HG03575 (cell line): ENCODE measurements at regions not wholly inside any gene's neighbourhood (a gene's known extent, or its start where the extent isn't known, plus 50 kb on each side); places are given as distances from the start of the nearest gene placed in this dataset.
"Not testable (repeated sequence)": the region's sequence is repeated elsewhere in the genome, so short reads cannot be mapped to it uniquely, and the experiment has no call there.

Experiments used
- ATAC-seq: cut with Tn5 transposase; IDR thresholded peaks from one replicate; pipeline ENCODE4 v1.9.1; 2021; ENCODE audit not compliant: unreplicated experiment, insufficient number of reproducible peaks, low FRiP score; ENCODE audit errors: extremely low read depth

GRCh38 chr7:113504691-113505090, 386.3 kb upstream of the SMIM30 start:
- no peak for ATAC-seq

- no peak for ATAC-seq
Observed at GRCh38 chr7:113504142-113504541, 385.8 kb upstream of the SMIM30 start.

DNA sequence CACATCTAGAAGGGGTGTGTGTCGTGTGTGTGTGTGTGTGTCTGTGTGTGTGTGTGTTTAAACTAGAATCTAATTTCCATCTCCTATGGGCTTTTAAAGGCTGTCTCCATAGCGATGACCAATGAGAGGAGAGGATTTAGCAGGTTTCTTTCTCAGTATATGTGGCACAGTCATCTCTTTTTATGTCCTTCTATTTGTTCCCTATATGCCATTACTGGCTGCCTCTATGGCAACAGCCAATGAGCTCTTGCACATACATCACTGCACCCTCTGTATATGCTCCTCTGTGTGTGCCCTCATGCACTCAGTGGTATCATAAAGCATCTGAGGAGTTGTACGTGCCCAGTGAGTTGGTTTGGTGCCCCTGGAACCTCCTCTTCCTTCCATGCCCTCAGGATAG, 378.2 kb upstream of the SMIM30 start:
- not testable (repeated sequence) for ATAC-seq

GRCh38 chr7:113494797-113495566, 376.6 kb upstream of the SMIM30 start:
- ATAC-seq, result not testable (repeated sequence)

GRCh38 chr7:113491305-113491704, 373.0 kb upstream of the SMIM30 start:
- no peak for ATAC-seq

DNA sequence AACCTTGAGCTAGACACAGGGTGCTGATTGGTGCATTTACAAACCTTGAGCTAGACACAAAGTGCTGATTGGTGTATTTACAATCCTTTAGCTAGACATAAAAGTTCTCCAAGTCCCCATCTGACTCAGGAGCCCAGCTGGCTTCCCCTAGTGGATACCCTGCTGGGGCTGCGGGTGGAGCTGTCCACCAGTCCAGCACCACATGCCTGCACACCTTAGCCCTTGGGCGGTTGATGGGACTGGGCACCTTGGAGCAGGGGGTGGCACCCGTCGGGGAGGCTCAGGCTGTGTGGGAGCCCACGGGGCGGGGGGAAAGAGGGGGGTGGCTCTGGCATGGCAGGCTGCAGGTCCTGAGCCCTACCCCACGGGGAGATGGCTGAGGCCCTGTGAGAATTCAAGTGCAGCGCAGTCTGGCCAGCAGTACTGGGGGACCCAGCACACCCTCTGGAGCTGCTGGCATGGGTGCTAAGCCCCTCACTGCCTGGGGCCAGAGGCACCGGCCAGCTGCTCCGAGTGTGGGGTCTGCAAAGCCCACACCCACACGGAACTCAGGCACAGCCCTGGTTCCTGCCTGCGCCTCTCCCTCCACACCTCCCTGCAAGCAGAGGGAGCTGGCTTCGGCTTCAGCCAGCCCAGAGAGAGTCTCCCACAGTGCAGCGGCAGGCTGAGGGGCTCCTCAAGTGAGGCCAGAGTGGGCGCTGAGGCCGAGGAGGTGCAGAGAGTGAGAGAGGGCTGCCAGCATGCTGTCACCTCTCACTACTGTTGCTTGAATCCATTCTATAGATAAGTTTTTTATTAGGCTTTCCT, 369.8 kb upstream of the SMIM30 start:
- ATAC-seq, result no peak

GRCh38 chr7:113486548-113486947, 368.2 kb upstream of the SMIM30 start:
- no peak for ATAC-seq

- ATAC-seq, result no peak
Observed at GRCh38 chr7:113483657-113484056, 365.3 kb upstream of the SMIM30 start.

GRCh38 chr7:113480537-113480936, 362.2 kb upstream of the SMIM30 start:
- ATAC-seq, result no peak

DNA sequence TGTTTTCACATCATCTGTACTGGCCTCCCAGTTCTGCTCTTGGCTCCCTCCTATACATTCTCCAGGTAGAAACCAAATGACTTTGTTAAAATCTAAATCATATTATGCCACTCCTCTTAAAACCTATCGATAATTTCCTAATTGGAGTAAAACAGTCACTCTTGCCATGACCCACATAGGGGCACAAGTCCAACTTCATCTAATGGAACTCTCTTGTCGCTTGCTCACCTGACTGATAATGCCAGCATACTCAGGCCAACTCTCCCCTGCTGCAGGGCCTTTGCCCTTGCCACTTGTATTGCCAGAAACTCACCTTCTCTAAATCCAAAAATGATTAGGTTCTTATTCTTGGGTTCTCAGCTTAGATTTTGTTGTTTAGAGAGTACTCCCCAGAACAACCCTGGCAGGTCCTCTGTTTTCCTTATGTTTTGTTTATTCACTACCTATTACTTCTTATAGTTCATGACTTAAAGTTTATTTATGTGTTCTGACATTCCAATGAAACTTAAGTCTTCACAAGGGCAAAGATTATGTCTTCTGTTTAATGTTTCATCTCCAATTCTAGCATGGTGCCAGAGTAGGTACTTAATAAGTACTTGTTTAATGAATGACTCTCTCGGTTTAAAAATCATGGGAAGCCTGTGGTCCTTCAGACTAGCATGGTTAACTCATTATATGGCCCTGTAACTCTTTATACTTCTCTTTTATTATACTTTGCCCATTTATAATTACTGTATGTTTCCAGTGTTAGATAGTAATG, 345.9 kb upstream of the SMIM30 start:
- no peak for ATAC-seq

- no peak for ATAC-seq
Observed at GRCh38 chr7:113460067-113460466, 341.7 kb upstream of the SMIM30 start.

- ATAC-seq, result no peak
Observed at GRCh38 chr7:113456533-113456932, 338.2 kb upstream of the SMIM30 start.

DNA sequence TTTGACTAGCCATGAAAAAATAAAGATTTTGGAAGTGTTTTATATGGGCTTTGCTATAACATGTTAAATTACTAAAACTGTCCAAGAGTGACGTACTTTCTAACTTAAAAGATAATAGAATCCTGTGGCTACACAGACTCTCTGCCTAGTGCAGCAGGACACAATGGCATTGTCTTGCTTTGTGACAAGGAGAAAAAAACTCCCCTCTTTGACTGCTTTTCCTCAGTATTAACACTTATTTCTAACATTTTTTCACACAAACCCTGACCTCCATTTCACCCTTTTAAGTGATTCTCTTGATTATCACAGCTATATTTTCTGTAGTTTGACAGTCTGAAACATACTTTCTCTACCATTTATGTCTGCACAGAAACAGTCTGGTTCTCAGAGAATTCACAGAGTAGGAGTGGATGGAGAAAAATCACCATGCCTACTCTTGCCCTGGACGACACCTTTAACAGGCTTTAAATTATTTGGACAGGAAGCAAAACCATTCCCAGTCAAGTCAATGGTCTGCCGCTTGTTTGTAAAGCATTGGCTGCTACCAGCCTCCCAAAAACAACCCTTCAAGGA, 336.3 kb upstream of the SMIM30 start:
- ATAC-seq, result no peak

DNA sequence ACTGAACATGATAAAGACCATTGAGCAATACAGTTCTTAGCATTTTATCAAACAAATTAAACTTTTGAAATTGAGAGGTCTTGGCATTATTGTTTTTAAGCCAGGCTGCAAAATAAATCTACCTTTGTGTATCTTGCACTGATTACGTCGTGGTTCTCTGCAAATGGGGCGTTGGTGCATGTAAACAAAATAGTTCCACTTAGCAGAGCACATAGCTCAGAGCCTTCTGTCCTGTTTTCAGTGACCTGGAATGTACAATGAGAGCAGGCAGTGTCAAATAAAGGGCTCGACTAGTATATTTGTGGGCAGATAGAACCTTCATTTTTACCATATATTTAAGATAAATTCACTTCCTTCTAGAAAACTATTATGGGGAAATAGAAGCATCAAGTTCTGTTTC, 333.9 kb upstream of the SMIM30 start:
- no peak for ATAC-seq

GRCh38 chr7:113446791-113447190, 328.4 kb upstream of the SMIM30 start:
- no peak for ATAC-seq

DNA sequence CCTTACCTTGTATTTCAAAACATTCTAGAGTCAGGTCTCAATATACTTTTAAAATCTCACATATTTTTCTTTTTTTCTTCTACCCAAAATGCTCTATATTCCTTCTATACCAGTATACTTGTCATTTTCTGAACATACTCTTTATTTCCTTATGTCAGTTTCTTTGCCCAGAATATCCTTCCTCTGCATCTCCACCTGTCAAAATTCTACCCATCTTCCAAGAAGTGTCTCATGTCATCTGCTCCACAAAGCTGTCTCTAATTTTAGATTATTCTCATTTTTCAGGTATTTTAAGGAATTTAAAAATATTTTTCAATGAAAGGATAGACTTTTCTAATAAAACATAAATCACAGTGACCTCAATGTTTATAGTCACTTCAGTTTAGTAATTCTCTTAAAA, 328.0 kb upstream of the SMIM30 start:
- ATAC-seq, result no peak

- ATAC-seq, result no peak
Observed at GRCh38 chr7:113444261-113444660, 325.9 kb upstream of the SMIM30 start.

DNA sequence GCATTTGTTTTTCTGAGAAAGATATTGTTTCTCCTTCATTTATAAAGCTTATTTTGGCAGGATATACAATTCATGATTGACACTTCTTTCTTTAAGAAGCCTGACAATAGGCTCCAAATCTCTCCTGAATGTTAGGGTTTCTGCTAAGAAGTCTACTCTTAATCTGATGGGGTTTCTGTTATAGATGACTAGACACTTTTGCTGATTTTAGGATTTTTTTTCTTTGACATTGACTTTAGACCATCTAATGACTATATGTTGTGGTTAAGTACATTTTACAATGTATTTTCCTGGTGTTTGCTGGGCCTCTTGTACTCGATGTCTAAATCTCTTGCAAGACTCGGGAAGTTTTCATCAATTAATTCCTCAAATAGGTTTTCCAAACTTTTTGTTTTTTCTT, 321.8 kb upstream of the SMIM30 start:
- no peak for ATAC-seq

GRCh38 chr7:113431406-113431805, 313.1 kb upstream of the SMIM30 start:
- ATAC-seq, result no peak
